ENCODE measurements at regions not wholly inside any gene's neighbourhood (a gene's known extent, or its start where the extent isn't known, plus 50 kb on each side); places are given as distances from the start of the nearest gene placed in this dataset.

DNA sequence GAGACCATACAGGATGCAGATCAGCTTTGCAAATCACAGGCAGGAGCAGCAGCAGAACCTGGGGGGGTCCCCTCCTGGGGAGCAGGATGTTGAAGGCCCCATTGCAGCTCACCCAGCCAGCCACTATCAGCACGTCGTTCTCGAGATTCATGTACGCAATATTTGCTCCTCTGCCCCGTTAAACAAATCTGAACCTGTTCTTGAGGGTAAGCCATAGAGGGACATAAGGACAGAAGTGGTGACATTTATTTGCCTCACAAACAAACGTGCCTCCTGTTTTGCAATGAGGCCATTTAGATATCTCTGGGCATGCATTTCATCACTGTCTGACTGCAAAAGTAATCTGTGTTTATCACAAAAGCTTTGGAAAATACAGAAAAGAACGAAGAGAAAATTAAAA lies 87.3 kb upstream of the BAIAP2L1 start:
- TF ChIP-seq, protein P1, sequence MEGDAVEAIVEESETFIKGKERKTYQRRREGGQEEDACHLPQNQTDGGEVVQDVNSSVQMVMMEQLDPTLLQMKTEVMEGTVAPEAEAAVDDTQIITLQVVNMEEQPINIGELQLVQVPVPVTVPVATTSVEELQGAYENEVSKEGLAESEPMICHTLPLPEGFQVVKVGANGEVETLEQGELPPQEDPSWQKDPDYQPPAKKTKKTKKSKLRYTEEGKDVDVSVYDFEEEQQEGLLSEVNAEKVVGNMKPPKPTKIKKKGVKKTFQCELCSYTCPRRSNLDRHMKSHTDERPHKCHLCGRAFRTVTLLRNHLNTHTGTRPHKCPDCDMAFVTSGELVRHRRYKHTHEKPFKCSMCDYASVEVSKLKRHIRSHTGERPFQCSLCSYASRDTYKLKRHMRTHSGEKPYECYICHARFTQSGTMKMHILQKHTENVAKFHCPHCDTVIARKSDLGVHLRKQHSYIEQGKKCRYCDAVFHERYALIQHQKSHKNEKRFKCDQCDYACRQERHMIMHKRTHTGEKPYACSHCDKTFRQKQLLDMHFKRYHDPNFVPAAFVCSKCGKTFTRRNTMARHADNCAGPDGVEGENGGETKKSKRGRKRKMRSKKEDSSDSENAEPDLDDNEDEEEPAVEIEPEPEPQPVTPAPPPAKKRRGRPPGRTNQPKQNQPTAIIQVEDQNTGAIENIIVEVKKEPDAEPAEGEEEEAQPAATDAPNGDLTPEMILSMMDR (conservative IDR thresholded peaks at IDR 0.05 in 1 of 2, IDR thresholded peaks at IDR 0.05 in 1 of 2; ENCODE audit: low read depth in 1 of 2, low read length in 2 of 2): no peak
- no peak for TF ChIP-seq EZH2 (IDR thresholded peaks at IDR 0.05; ENCODE audit: low read length, missing control alignments)

Data from fibroblast of lung (primary cell).